ENCODE measurements at regions not wholly inside any gene's neighbourhood (a gene's known extent, or its start where the extent isn't known, plus 50 kb on each side); places are given as distances from the start of the nearest gene placed in this dataset.

- Histone ChIP-seq H3K4me1 (ENCODE audit: control insufficient read depth, insufficient read depth, low read length) (no peaks in the 10 kb centered on the region), H3K9me3 (ENCODE audit: control insufficient read depth, insufficient read depth, low read depth, low read length) (no peaks in the 10 kb centered on the region), H3K4me3 (ENCODE audit: low read depth in 2 of 2, low read length in 2 of 2) (no peak overlapping the region), H3K36me3 (ENCODE audit: control insufficient read depth, insufficient read depth, low read length) (no peaks in the 10 kb centered on the region), H3K27ac (ENCODE audit: low read length) (no peak overlapping the region), H3K27me3 (ENCODE audit: control insufficient read depth, insufficient read depth, low read length) (no peaks in the 10 kb centered on the region)
- no peak for ATAC-seq
- in situ Hi-C loops (cut with HindIII; ENCODE audit: low pct_unique_long_range_greater_than_20kb, low sequenced_read_pairs), result no loop called here
- ChIA-PET POLR2A (no interaction called here), CTCF (no interaction called here)
- DNase-seq (ENCODE audit: low read depth, low spot score), result no peak
- no TSS peak for BruUV-seq (replicated peaks)
- TF ChIP-seq REST (IDR thresholded peaks at IDR 0.05; ENCODE audit: insufficient read depth in 1 of 2, low read depth in 2 of 2, low read length in 1 of 2) (no peak), POLR2AphosphoS5 (IDR thresholded peaks at IDR 0.05; ENCODE audit: low read depth, low read length) (no peak), SIN3A (IDR thresholded peaks at IDR 0.05; ENCODE audit: borderline replicate concordance, insufficient read depth, low read depth, low read length) (no peak), CTCF (IDR thresholded peaks at IDR 0.05) (no peak), TCF7L2 (IDR thresholded peaks at IDR 0.05; ENCODE audit: low read depth, low read length) (no peak)
- intact Hi-C loops (cut with micrococcal nuclease; ENCODE audit: unreplicated experiment), result no loop called here
These were observed 128.7 kb upstream of the KIAA1217 start for GRCh38 chr10:24080207-24080606.

GRCh38 chr10:24086296-24087086 is 122.4 kb upstream of the KIAA1217 start:
- TF ChIP-seq REST (IDR thresholded peaks at IDR 0.05; ENCODE audit: insufficient read depth in 1 of 2, low read depth in 2 of 2, low read length in 1 of 2), result no peak
- TF ChIP-seq SIN3A (IDR thresholded peaks at IDR 0.05; ENCODE audit: borderline replicate concordance, insufficient read depth, low read depth, low read length), result no peak
- TF ChIP-seq CTCF (IDR thresholded peaks at IDR 0.05), result no peak
- TF ChIP-seq TCF7L2 (IDR thresholded peaks at IDR 0.05; ENCODE audit: low read depth, low read length), result no peak
- no peak for TF ChIP-seq POLR2AphosphoS5 (IDR thresholded peaks at IDR 0.05; ENCODE audit: low read depth, low read length)
- in situ Hi-C loops (cut with HindIII; ENCODE audit: low pct_unique_long_range_greater_than_20kb, low sequenced_read_pairs) (no loop called here), intact Hi-C loops (cut with micrococcal nuclease; ENCODE audit: unreplicated experiment) (no loop called here)
- H3K27ac ChIP-seq (ENCODE audit: low read length), result no peak overlapping the region
- DNase-seq (ENCODE audit: low read depth, low spot score) (no peak), ATAC-seq (no peak)
- POLR2A ChIA-PET, result no interaction called here
- CTCF ChIA-PET, result no interaction called here
- H3K36me3 ChIP-seq (ENCODE audit: control insufficient read depth, insufficient read depth, low read length), result no peaks in the 10 kb centered on the region
- no peaks in the 10 kb centered on the region for H3K9me3 ChIP-seq (ENCODE audit: control insufficient read depth, insufficient read depth, low read depth, low read length)
- BruUV-seq (replicated peaks), result no TSS peak
- H3K4me1 ChIP-seq (ENCODE audit: control insufficient read depth, insufficient read depth, low read length), result no peaks in the 10 kb centered on the region
- no peak overlapping the region for H3K4me3 ChIP-seq (ENCODE audit: low read depth in 2 of 2, low read length in 2 of 2)
- no peaks in the 10 kb centered on the region for H3K27me3 ChIP-seq (ENCODE audit: control insufficient read depth, insufficient read depth, low read length)
